GM18868 (cell line): ENCODE measurements at regions not wholly inside any gene's neighbourhood (a gene's known extent, or its start where the extent isn't known, plus 50 kb on each side); places are given as distances from the start of the nearest gene placed in this dataset.

ENCODE experiments used
- ATAC-seq: cut with Tn5 transposase; IDR thresholded peaks from one replicate; pipeline ENCODE4 v1.9.1; 2021; ENCODE audit warnings: mild to moderate bottlenecking, moderate library complexity; ENCODE audit not compliant: unreplicated experiment

DNA sequence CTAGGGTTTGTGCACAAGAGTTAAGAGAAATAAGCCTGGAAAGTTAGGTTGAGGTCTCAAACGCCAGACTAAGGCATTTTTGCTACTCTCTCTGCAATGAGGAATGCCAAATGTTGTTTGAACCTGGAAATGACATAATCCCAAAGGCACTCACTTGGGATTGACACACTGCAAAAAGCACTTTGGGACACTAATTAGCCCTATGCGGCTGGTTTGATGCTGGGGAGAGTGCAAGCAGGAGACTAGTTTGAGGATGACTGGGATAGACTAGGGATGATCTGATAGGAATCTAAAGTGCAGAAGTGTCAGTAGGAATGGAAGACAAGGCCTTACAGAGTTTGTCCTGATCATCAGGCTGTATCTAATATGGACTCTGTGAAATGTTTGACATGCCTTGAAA is 469.0 kb downstream of the SLC4A3 start:
- ATAC-seq = no peak

GRCh38 chr2:220101980-220102379 is 474.6 kb downstream of the SLC4A3 start:
- ATAC-seq = no peak

- ATAC-seq = no peak
Observed at GRCh38 chr2:220103596-220103995, 476.2 kb downstream of the SLC4A3 start.

DNA sequence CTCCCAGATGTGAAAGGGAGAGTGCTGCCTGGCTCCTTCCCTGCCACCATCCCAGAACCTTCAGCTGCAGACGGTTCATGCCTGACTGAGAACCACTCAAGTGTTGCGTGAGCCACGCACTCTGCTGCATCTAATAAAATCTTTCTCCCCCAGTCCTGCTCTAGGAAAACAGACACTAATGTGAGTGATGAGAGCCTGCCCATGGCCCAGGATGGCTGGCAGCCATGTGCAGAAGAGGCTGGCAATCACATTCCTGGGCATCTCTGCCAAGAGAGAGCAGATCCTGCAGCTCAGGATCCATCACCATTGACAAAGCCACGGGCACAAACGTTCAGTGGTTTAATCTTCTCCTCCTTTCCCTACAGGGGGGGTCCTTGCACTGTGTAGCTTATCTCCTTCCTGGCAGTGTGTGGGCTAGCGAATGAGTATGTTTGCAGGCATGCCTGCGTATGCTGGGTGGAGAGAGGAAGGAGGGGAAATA is 477.5 kb downstream of the SLC4A3 start:
- ATAC-seq = no peak

- ATAC-seq = no peak
Observed at GRCh38 chr2:220106065-220106464, 478.6 kb downstream of the SLC4A3 start.

GRCh38 chr2:220107380-220107791 is 480.0 kb downstream of the SLC4A3 start:
- ATAC-seq = no peak

GRCh38 chr2:220114443-220114842 is 487.0 kb downstream of the SLC4A3 start:
- ATAC-seq = no peak

DNA sequence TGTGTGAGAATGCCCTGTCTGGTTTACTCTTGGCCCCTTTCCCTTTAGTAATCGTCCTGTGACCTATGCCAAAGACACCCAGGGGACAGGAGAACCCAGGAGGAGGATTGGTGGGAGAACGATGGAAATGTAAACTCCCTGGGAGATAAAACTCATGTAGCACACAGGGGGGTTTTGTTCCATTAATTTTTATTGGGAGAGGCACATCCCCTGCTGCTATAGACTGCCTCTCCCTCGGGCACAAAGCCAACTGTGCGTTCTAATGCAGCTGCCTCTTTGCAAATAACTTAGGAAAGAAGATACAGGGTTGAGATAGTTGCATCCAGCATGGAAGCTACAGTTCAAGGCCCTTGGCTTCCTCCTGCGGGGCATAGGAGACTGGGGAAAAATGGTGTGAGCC is 489.6 kb downstream of the SLC4A3 start:
- no peak for ATAC-seq

DNA sequence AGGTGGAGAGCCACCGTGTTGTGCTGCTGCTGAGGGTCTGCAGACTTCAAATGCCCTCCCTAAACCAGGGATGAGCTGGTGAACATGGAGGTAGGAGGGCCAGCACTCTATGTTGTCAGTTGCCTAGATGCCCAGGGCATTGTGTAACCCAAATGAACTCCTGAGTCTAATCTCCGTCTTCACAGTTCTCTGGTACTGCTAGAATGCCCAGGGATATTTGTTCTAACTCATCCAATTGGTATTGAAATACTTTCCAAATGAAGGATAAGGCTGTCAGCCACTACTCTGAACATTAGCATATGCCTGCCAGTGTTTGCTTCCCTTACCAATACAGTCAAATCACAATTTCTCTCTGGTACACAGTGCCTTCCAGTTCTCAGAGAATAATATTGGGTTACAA is 492.6 kb downstream of the SLC4A3 start:
- no peak for ATAC-seq

DNA sequence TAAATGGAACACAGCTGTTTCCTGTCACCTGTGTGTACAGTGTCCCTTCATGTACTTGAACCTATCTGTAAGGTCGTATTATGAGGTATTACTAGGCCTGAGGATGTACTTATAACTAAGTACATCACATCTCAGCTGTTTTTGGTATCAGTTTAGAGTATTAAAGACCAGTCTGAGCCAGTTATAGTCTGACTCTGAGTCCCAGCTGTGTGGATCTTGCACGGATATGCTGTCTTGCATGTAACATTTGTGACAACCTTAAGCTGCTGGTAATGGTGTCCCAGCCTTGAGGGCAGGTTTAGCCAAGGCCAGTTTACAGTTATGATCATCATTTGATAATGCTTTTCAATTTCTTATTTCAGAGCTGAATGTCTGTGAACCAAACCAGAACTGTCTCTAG is 496.3 kb downstream of the SLC4A3 start:
- ATAC-seq = no peak

- ATAC-seq = no peak
Observed at GRCh38 chr2:220125551-220125950, 498.1 kb downstream of the SLC4A3 start.

DNA sequence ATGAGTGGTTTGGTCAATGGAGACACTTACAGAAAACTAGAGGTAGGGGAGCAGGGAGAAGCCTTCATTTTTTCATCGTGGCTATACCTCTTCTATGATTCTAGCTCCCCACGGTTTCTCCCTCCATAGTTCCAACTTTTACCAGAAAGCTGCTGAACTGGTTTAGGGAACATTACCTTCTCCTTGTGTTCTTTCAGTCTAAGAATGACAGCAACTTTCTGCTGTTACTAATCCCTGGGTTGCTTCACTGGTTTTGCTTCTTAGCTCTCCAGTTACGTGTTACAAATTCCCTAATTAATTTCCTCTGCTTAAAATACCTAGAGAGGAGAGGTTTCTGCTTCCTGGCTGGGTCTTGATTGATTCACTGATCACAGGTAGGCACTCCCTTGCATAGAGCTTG is 499.9 kb downstream of the SLC4A3 start:
- ATAC-seq = no peak

DNA sequence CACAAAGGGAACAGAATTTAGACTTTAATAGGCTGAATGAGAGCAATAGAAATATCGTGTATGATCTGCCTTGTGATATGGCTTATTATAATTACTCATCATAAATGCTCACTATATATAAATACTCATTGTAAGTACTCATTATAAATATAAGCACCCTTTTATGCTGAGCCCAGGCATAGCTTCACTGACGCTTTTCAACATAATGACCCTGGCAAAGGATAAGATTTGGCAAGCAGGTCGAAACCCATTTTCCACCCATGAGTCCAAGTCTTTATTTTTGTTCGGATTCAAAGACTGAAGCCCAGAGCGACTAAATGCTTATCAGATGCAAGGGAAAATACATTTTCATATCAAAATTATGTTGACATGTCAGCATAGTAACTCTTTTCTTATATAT is 500.4 kb downstream of the SLC4A3 start:
- no peak for ATAC-seq

- no peak for ATAC-seq
Observed at GRCh38 chr2:220129391-220129790, 502.0 kb downstream of the SLC4A3 start.

- ATAC-seq = no peak
Observed at GRCh38 chr2:220134756-220135534, 507.5 kb downstream of the SLC4A3 start.

- no peak for ATAC-seq
Observed at GRCh38 chr2:220143336-220143735, 515.9 kb downstream of the SLC4A3 start.

DNA sequence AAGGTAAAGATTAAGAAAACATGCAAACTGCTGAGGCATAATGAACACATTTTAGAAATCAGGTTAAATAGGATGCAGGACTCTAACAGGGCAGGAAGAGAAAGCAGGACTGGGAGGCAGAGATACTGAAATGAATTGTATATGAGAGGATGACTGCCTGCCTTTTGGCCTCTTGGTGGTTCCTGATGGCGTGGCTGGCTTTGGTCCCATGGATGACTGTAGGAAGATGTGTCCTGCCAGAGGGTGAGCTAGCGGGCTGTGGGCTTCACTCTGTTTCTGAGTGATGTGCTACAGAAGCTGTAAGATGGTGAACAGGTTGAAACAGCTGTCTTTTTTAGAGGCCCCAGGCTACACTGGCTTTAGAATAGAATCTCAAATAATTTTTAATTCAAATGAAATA is 517.0 kb downstream of the SLC4A3 start:
- ATAC-seq = no peak

- ATAC-seq = no peak
Observed at GRCh38 chr2:220147161-220148038, 520.0 kb downstream of the SLC4A3 start.

DNA sequence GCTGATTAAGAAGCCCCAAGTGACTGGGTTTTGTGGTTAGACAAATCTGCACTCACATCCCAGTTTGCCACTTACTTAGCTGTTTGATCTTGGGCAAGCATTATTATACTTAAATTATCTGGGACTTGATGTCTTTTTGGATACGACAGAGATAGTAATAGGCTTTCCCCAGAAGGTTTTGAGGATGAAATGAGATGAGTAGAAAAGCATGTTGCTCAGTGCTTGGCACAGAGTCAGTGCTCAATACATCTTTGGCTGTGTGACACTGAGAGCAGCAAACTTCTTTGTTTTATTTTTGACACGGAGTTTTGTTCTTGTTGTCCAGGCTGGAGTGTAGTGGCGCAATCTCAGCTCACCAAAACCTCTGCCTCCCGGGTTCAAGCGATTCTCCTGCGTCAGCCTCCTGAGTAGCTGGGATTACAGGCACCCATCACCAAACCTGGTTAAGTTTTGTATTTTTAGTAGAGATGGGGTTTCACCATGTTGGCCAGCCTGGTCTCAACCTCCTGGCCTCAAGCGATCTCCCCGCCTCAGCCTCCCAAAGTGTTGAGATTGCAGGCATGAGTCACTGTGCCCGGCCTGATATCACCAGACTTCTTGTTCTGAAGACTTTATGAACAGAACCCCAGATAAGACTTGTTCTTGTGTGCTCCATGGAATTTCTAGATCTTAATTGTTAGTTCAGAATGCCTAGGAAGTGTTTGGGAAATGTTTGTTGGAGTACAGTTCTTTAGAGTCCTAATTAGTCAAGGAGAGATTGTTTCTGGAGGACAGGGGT is 521.2 kb downstream of the SLC4A3 start:
- ATAC-seq = no peak

DNA sequence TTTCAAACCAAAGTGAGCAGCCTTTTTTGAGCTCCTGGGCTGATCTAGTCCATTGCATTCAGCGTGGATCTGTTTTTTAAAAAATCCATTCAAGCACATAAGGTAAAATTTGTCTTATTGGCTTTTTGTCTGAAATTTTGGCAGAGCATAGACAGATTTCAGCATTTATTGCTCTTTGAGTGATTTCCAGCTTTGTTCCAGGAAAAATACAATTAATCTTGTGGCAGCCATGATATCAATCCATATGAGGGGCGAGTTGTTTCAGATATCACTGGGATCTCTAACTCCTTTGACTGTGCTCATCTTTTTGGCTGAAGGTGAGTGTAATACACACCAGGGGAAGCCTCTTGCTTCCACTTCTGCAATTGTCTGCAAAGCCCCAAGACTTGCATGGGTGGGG is 523.9 kb downstream of the SLC4A3 start:
- ATAC-seq = no peak

DNA sequence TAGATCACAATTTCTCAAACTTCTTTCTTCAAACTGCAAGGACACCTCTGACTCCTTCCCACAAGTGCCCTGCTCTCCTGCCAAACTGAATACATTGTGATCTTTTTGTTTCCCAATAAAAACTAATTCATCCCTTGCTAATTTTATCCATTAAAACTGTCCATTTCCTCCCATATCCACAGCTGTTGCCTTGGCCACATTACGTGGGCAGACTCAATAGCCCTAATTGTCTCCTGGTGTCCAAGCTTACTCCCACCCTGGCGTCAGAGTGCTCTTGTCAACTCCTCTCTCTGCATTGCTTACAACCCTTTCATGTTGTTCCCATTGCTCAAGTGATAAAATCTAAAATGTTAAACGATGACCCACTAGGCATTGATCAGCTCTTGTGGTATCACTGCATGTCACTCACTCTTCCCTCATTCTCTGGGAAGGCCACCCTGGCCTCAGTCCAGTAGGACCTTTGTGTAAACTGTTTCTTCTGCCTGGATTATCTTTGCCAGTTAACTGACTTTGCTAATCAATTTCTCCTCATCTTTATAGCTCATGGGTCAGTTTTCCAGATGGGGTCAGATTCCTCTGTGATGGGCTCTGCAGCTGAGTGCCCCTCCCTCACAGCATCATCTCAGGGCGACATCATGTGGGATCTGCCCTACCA is 525.0 kb downstream of the SLC4A3 start:
- ATAC-seq = no peak
